Progenitor cell of endocrine pancreas (in vitro differentiated cells): ENCODE measurements at regions not wholly inside any gene's neighbourhood (a gene's known extent, or its start where the extent isn't known, plus 50 kb on each side); places are given as distances from the start of the nearest gene placed in this dataset.
"Not testable (repeated sequence)": the region's sequence is repeated elsewhere in the genome, so short reads cannot be mapped to it uniquely, and the experiment has no call there.

Source experiments
- DNase-seq: peaks from one replicate; pipeline ENCODE4 v3.0.0; 2021; ENCODE audit warnings: low spot score; ENCODE audit not compliant: unreplicated experiment
- H3K27ac Mint-ChIP-seq: 2 replicates; pipeline ENCODE4 v1.8.0; 2021; ENCODE audit warnings: mild to moderate bottlenecking, moderate library complexity, mixed read lengths
- H3K27me3 Mint-ChIP-seq: 2 replicates; pipeline ENCODE4 v1.8.0; 2021; ENCODE audit warnings: mixed read lengths
- H3K36me3 Mint-ChIP-seq: 2 replicates; pipeline ENCODE4 v1.8.0; 2022; ENCODE audit warnings: mixed read lengths; ENCODE audit not compliant: insufficient read depth
- H3K4me1 Mint-ChIP-seq: 2 replicates; pipeline ENCODE4 v1.8.0; 2021; ENCODE audit warnings: low read depth, mixed read lengths
- H3K4me3 Mint-ChIP-seq: 2 replicates; pipeline ENCODE4 v1.8.0; 2021; ENCODE audit warnings: low read depth, mild to moderate bottlenecking, moderate library complexity, mixed read lengths
- H3K9me3 Mint-ChIP-seq: 2 replicates; pipeline ENCODE4 v1.8.0; 2021; ENCODE audit warnings: low read depth, mixed read lengths

GRCh38 chr9:63333083-63333482 is 1951.9 kb downstream of the FOXD4L5 start:
- not testable (repeated sequence) for H3K9me3 Mint-ChIP-seq, H3K4me1 Mint-ChIP-seq, H3K27me3 Mint-ChIP-seq, DNase-seq, H3K4me3 Mint-ChIP-seq, H3K36me3 Mint-ChIP-seq, H3K27ac Mint-ChIP-seq

GRCh38 chr9:63328313-63328712 is 1956.7 kb downstream of the FOXD4L5 start:
- H3K9me3 Mint-ChIP-seq, DNase-seq, H3K4me1 Mint-ChIP-seq, H3K27ac Mint-ChIP-seq, H3K36me3 Mint-ChIP-seq, H3K4me3 Mint-ChIP-seq: not testable (repeated sequence)
- peaks cover 18% of the 10 kb centered on the region for H3K27me3 Mint-ChIP-seq

GRCh38 chr9:63327211-63327610 is 1957.8 kb downstream of the FOXD4L5 start:
- H3K36me3 Mint-ChIP-seq, H3K27ac Mint-ChIP-seq, H3K4me3 Mint-ChIP-seq, H3K9me3 Mint-ChIP-seq, DNase-seq, H3K4me1 Mint-ChIP-seq: not testable (repeated sequence)
- peaks cover 18% of the 10 kb centered on the region for H3K27me3 Mint-ChIP-seq

- H3K4me1 Mint-ChIP-seq, H3K27ac Mint-ChIP-seq, H3K4me3 Mint-ChIP-seq, H3K9me3 Mint-ChIP-seq, DNase-seq, H3K36me3 Mint-ChIP-seq: not testable (repeated sequence)
- H3K27me3 Mint-ChIP-seq = peaks cover 18% of the 10 kb centered on the region
Measured at GRCh38 chr9:63326665-63327064, 1958.3 kb downstream of the FOXD4L5 start.

- not testable (repeated sequence) for H3K9me3 Mint-ChIP-seq, H3K4me1 Mint-ChIP-seq, H3K4me3 Mint-ChIP-seq, H3K36me3 Mint-ChIP-seq, DNase-seq, H3K27ac Mint-ChIP-seq
- peaks cover 18% of the 10 kb centered on the region for H3K27me3 Mint-ChIP-seq
Measured at GRCh38 chr9:63325696-63326095, 1959.3 kb downstream of the FOXD4L5 start.

- H3K4me3 Mint-ChIP-seq, H3K9me3 Mint-ChIP-seq, H3K4me1 Mint-ChIP-seq, H3K36me3 Mint-ChIP-seq, H3K27ac Mint-ChIP-seq, DNase-seq, H3K27me3 Mint-ChIP-seq: not testable (repeated sequence)
Measured at GRCh38 chr9:63318093-63318492, 1966.9 kb downstream of the FOXD4L5 start.

- not testable (repeated sequence) for H3K36me3 Mint-ChIP-seq, H3K27ac Mint-ChIP-seq, H3K27me3 Mint-ChIP-seq, H3K4me1 Mint-ChIP-seq, H3K9me3 Mint-ChIP-seq, DNase-seq, H3K4me3 Mint-ChIP-seq
Measured at GRCh38 chr9:63315387-63315786, 1969.6 kb downstream of the FOXD4L5 start.

- H3K9me3 Mint-ChIP-seq, H3K36me3 Mint-ChIP-seq, H3K27me3 Mint-ChIP-seq, H3K27ac Mint-ChIP-seq, H3K4me1 Mint-ChIP-seq, DNase-seq, H3K4me3 Mint-ChIP-seq: not testable (repeated sequence)
Measured at GRCh38 chr9:63296848-63297247, 1988.2 kb downstream of the FOXD4L5 start.

- not testable (repeated sequence) for H3K27ac Mint-ChIP-seq, H3K9me3 Mint-ChIP-seq, H3K4me3 Mint-ChIP-seq, H3K27me3 Mint-ChIP-seq, H3K36me3 Mint-ChIP-seq, DNase-seq, H3K4me1 Mint-ChIP-seq
Measured at GRCh38 chr9:63296366-63296765, 1988.6 kb downstream of the FOXD4L5 start.

GRCh38 chr9:63289971-63290370 is 1995.0 kb downstream of the FOXD4L5 start:
- not testable (repeated sequence) for H3K36me3 Mint-ChIP-seq, H3K4me1 Mint-ChIP-seq

More at GRCh38 chr9:63289971-63290370, 1995.0 kb downstream of the FOXD4L5 start:
- H3K27ac Mint-ChIP-seq, H3K4me3 Mint-ChIP-seq, H3K9me3 Mint-ChIP-seq, H3K27me3 Mint-ChIP-seq, DNase-seq: not testable (repeated sequence)
